ENCODE measurements at regions not wholly inside any gene's neighbourhood (a gene's known extent, or its start where the extent isn't known, plus 50 kb on each side); places are given as distances from the start of the nearest gene placed in this dataset.

- TF ChIP-seq CTCF (IDR thresholded peaks at IDR 0.05; ENCODE audit: control extremely low read depth, extremely low read depth) = no peak
These were observed 260.5 kb upstream of the KLF14 start for GRCh38 chr7:130994378-130995115.

GRCh38 chr7:130995252-130996081, 261.5 kb upstream of the KLF14 start:
- Histone ChIP-seq H3K27me3 (ENCODE audit: control insufficient read depth in 3 of 3, insufficient read depth in 3 of 3, low read length in 2 of 3) (no peaks in the 10 kb centered on the region), H3K4me1 (ENCODE audit: control insufficient read depth in 5 of 5, insufficient read depth in 5 of 5, low read length in 5 of 5) (peaks cover 0 to 30% (median 11%) of the 10 kb centered on the region in 5 donors), H3K4me3 (no peak overlapping the region), H3K9me3 (ENCODE audit: control insufficient read depth in 4 of 4, insufficient read depth in 3 of 4, low read length in 3 of 4) (no peaks in the 10 kb centered on the region), H3K27ac (ENCODE audit: low read depth in 1 of 2, low read length in 1 of 2) (peak overlapping the region; percentile 13 to 90), H3K9ac (ENCODE audit: insufficient read depth in 1 of 2, low read length in 2 of 2) (no peak overlapping the region), H3K36me3 (ENCODE audit: control insufficient read depth in 4 of 4, insufficient read depth in 4 of 4, low read length in 4 of 4) (no peaks in the 10 kb centered on the region)
- no peak for TF ChIP-seq CTCF (IDR thresholded peaks at IDR 0.05; ENCODE audit: control extremely low read depth, extremely low read depth)
- WGBS, 2 donors = 60 to 77% methylated on average over 10 of the region's 10 CpGs
- no peak for DNase-seq
- ATAC-seq (ENCODE audit: insufficient read depth, low FRiP score) = no peak

More at GRCh38 chr7:130994378-130995115, 260.5 kb upstream of the KLF14 start:
- Histone ChIP-seq H3K4me1 (ENCODE audit: control insufficient read depth in 5 of 5, insufficient read depth in 5 of 5, low read length in 5 of 5) (peaks cover 0 to 23% (median 11%) of the 10 kb centered on the region in 5 donors), H3K36me3 (ENCODE audit: control insufficient read depth in 4 of 4, insufficient read depth in 4 of 4, low read length in 4 of 4) (no peaks in the 10 kb centered on the region), H3K27me3 (ENCODE audit: control insufficient read depth in 3 of 3, insufficient read depth in 3 of 3, low read length in 2 of 3) (no peaks in the 10 kb centered on the region), H3K9me3 (ENCODE audit: control insufficient read depth in 4 of 4, insufficient read depth in 3 of 4, low read length in 3 of 4) (no peaks in the 10 kb centered on the region), H3K4me3 (no peak overlapping the region), H3K27ac (ENCODE audit: low read depth in 1 of 2, low read length in 1 of 2) (peak overlapping the region; percentile 11 to 72), H3K9ac (ENCODE audit: insufficient read depth in 1 of 2, low read length in 2 of 2) (no peak overlapping the region)
- DNase-seq = no peak
- peak; percentile 61 for ATAC-seq (ENCODE audit: insufficient read depth, low FRiP score)
- WGBS, 2 donors = 57 to 81% methylated on average over 13 of the region's 13 CpGs

- H3K4me1 ChIP-seq (ENCODE audit: control insufficient read depth in 5 of 5, insufficient read depth in 5 of 5, low read length in 5 of 5) = peaks cover 0 to 35% (median 11%) of the 10 kb centered on the region in 5 donors
- H3K9ac ChIP-seq (ENCODE audit: insufficient read depth in 1 of 2, low read length in 2 of 2) = no peak overlapping the region
- H3K36me3 ChIP-seq (ENCODE audit: control insufficient read depth in 4 of 4, insufficient read depth in 4 of 4, low read length in 4 of 4) = no peaks in the 10 kb centered on the region
- no peak for TF ChIP-seq CTCF (IDR thresholded peaks at IDR 0.05; ENCODE audit: control extremely low read depth, extremely low read depth)
- DNase-seq (no peak), ATAC-seq (ENCODE audit: insufficient read depth, low FRiP score) (no peak)
- WGBS, 2 donors = 24 to 30% methylated on average over 5 of the region's 5 CpGs
- H3K4me3 ChIP-seq = no peak overlapping the region
- H3K9me3 ChIP-seq (ENCODE audit: control insufficient read depth in 4 of 4, insufficient read depth in 3 of 4, low read length in 3 of 4) = no peaks in the 10 kb centered on the region
- no peaks in the 10 kb centered on the region for H3K27me3 ChIP-seq (ENCODE audit: control insufficient read depth in 3 of 3, insufficient read depth in 3 of 3, low read length in 2 of 3)
- H3K27ac ChIP-seq (ENCODE audit: low read depth in 1 of 2, low read length in 1 of 2) = peak overlapping the region in 1 of 2 donors; percentile 73
These were observed 262.3 kb upstream of the KLF14 start for GRCh38 chr7:130996205-130996832.
